Tibial nerve (tissue), 4 donors: ENCODE measurements at regions not wholly inside any gene's neighbourhood (a gene's known extent, or its start where the extent isn't known, plus 50 kb on each side); places are given as distances from the start of the nearest gene placed in this dataset.

Experiments
- CTCF ChIP-seq, 5 experiments: fragments of 200-600 bp in 3 of 5; fragments of 450-650 bp in 2 of 5; sonication (generic) in 3 of 5; IDR thresholded peaks; one replicate each; pipeline ENCODE4 v1.5.1; 2016 to 2019; ENCODE audit warnings: antibody characterized with exemption in 5 of 5, mild to moderate bottlenecking in 3 of 5, moderate library complexity in 2 of 5
- EP300 ChIP-seq, 2 donors: sonication (generic); formaldehyde crosslinking; IDR thresholded peaks; one replicate each; pipeline ENCODE4 v1.6.1; 2017; ENCODE audit warnings: antibody characterized with exemption in 2 of 2, mild to moderate bottlenecking in 1 of 2

GRCh38 chr20:23234311-23235078, 116.1 kb upstream of the NXT1 start:
- TF ChIP-seq CTCF (IDR thresholded peaks at IDR 0.05): no peak
- no peak for TF ChIP-seq EP300 (IDR thresholded peaks at IDR 0.05)
